ENCODE measurements at regions not wholly inside any gene's neighbourhood (a gene's known extent, or its start where the extent isn't known, plus 50 kb on each side); places are given as distances from the start of the nearest gene placed in this dataset.
"Not testable (repeated sequence)": the region's sequence is repeated elsewhere in the genome, so short reads cannot be mapped to it uniquely, and the experiment has no call there.

DNA sequence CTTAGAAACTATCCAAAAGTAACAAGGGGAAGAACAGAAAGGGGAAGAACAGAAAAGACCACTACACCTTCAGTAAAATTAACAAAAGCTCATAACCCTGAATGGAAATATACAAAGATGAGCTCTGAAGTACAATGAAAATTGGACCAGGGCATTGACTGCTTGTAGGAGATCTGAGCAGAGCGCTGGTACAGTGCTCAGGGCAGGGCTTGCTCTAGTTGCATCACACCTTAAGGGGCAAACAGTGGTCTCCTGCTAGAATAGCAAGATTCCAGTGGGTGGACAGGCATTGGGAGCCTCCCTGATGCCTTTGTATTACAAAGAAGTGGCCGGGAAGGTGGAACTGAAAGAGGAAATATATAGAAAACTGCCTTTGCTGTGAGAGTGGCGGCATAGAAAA lies 111.9 kb upstream of the RGS1 start:
- TF ChIP-seq CTCF (IDR thresholded peaks at IDR 0.05) (no peak), POLR2A (IDR thresholded peaks at IDR 0.05) (no peak)
- WGBS, 2 donors: 81 to 87% methylated on average over 3 of the region's 3 CpGs
- no peak for DNase-seq (ENCODE audit: low spot score in 2 of 2)
- H3K4me3 ChIP-seq (ENCODE audit: low read depth, poor library complexity, severe bottlenecking): no peak overlapping the region
- intact Hi-C loops (cut with DNase I; ENCODE audit: low total_unique reads): no loop called here

- H3K4me3 ChIP-seq (ENCODE audit: low read depth, poor library complexity, severe bottlenecking); DNase-seq (ENCODE audit: low spot score in 2 of 2); intact Hi-C loops (cut with DNase I; ENCODE audit: low total_unique reads): not testable (repeated sequence)
- 70 to 76% methylated on average over 4 of the region's 4 CpGs for WGBS, 2 donors
Observed at GRCh38 chr1:192465221-192465620, 110.4 kb upstream of the RGS1 start.

DNA sequence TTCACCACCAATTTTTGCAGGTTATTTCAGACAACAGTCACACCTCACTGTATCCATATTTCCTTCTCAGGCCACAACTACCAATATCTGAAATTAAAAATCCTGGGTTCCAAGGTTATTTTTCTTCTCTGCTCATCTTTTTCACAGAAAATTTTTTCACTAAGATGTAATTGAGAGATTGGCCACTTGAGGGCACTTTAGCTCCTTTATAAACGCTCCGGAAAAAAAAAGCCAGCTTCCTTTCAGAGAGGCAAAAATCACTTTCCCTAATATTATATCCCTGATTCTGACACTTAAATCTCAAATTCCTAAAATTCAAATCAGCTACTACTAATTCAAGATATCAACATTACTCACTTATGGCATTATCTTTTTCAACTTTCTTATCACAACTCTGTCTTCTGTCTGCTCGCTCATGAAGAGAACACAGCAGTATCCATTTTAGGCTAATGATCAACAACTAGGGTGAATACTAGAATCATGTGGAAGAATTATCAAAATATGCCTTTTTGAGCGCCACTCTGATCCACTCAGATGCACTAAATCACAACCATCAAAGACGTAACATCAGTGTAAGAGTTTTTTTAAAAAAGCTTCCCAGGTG lies 101.4 kb upstream of the RGS1 start:
- WGBS, 2 donors: 41% methylated on average over 5 of the region's 5 CpGs
- intact Hi-C loops (cut with DNase I; ENCODE audit: low total_unique reads): loop anchor here (10.0 kb wide), 2 partner anchors 131 to 551 kb away; no protein-coding TSS in a partner anchor
- no peak overlapping the region for H3K4me3 ChIP-seq (ENCODE audit: low read depth, poor library complexity, severe bottlenecking)
- no peak for DNase-seq (ENCODE audit: low spot score in 2 of 2)
- TF ChIP-seq CTCF (IDR thresholded peaks at IDR 0.05) (peak in 1 of 3 donors; percentile 42), POLR2A (IDR thresholded peaks at IDR 0.05) (no peak)

GRCh38 chr1:192475329-192475728 lies 100.2 kb upstream of the RGS1 start:
- no peak for DNase-seq (ENCODE audit: low spot score in 2 of 2)
- intact Hi-C loops (cut with DNase I; ENCODE audit: low total_unique reads): loop anchor here (10.0 kb wide), 2 partner anchors 129 to 549 kb away; no protein-coding TSS in a partner anchor
- H3K4me3 ChIP-seq (ENCODE audit: low read depth, poor library complexity, severe bottlenecking): no peak overlapping the region
- TF ChIP-seq POLR2A (IDR thresholded peaks at IDR 0.05): no peak
- WGBS, 2 donors: 91 to 93% methylated on average over 6 of the region's 6 CpGs

DNA sequence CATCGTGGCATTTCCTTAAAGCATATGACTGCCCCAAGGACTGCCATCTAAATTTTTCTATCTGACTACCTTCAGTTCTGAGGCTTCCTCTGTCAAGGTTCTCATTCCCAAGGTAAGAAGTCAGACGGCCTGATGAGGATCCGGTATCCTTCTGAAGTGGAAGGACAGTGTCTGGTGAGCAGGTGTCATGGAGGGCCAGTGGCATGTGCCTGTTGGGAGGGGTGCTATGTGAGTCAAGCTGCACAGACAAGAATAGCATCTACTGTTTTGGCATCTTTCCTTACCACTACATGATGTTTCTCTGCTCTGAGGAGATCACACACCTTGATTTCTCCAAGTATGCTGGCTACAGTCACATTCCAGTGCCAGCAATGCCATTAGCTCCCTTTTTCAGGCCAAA lies 99.6 kb upstream of the RGS1 start:
- intact Hi-C loops (cut with DNase I; ENCODE audit: low total_unique reads): loop anchor here (10.0 kb wide), 2 partner anchors 129 to 549 kb away; no protein-coding TSS in a partner anchor
- no peak overlapping the region for H3K4me3 ChIP-seq (ENCODE audit: low read depth, poor library complexity, severe bottlenecking)
- no peak for TF ChIP-seq CTCF (IDR thresholded peaks at IDR 0.05)
- no peak for TF ChIP-seq POLR2A (IDR thresholded peaks at IDR 0.05)
- no peak for DNase-seq (ENCODE audit: low spot score in 2 of 2)
- 64 to 72% methylated on average over 3 of the region's 3 CpGs for WGBS, 2 donors

- 19 to 38% methylated on average over 12 of the region's 12 CpGs for WGBS, 2 donors
- DNase-seq (ENCODE audit: low spot score in 2 of 2): peak in 1 of 2 donors; percentile 41
- TF ChIP-seq POLR2A (IDR thresholded peaks at IDR 0.05): no peak
- TF ChIP-seq CTCF (IDR thresholded peaks at IDR 0.05): no peak
- H3K4me3 ChIP-seq (ENCODE audit: low read depth, poor library complexity, severe bottlenecking): no peak overlapping the region
- intact Hi-C loops (cut with DNase I; ENCODE audit: low total_unique reads): loop anchor here (10.0 kb wide), 2 partner anchors 128 to 548 kb away; no protein-coding TSS in a partner anchor
Observed at GRCh38 chr1:192476802-192477298, 98.7 kb upstream of the RGS1 start.

- no peak overlapping the region for H3K4me3 ChIP-seq (ENCODE audit: low read depth, poor library complexity, severe bottlenecking)
- DNase-seq (ENCODE audit: low spot score in 2 of 2): no peak
- intact Hi-C loops (cut with DNase I; ENCODE audit: low total_unique reads): loop anchor here (10.0 kb wide), 2 partner anchors 127 to 547 kb away; no protein-coding TSS in a partner anchor
- TF ChIP-seq CTCF (IDR thresholded peaks at IDR 0.05) (no peak), POLR2A (IDR thresholded peaks at IDR 0.05) (no peak)
- 2 to 3% methylated on average over 2 of the region's 2 CpGs for WGBS, 2 donors
Observed at GRCh38 chr1:192477630-192478029, 97.9 kb upstream of the RGS1 start.
